Fibroblast of mammary gland (primary cell): ENCODE measurements at regions not wholly inside any gene's neighbourhood (a gene's known extent, or its start where the extent isn't known, plus 50 kb on each side); places are given as distances from the start of the nearest gene placed in this dataset.

ENCODE experiments used
- DNase-seq: peaks from one replicate; pipeline ENCODE4 v3.0.0-alpha.2; 2010; ENCODE audit warnings: low read depth
- H3K4me3 ChIP-seq: 2 replicates; pipeline ENCODE4 v1.5.1; 2011; ENCODE audit warnings: low read depth, mild to moderate bottlenecking, low read length, moderate library complexity; ENCODE audit not compliant: control insufficient read depth
- CTCF ChIP-seq: conservative IDR thresholded peaks from 2 replicates; pipeline ENCODE4 v1.5.1; 2011; ENCODE audit warnings: low read depth, low read length, inconsistent platforms; ENCODE audit not compliant: control insufficient read depth, insufficient read depth

GRCh38 chr10:6748981-6749635, 169.0 kb upstream of the PRKCQ start:
- H3K4me3 ChIP-seq: no peak overlapping the region
- TF ChIP-seq CTCF: no peak
- peak; percentile 86 for DNase-seq

- no peak for TF ChIP-seq CTCF
- no peak overlapping the region for H3K4me3 ChIP-seq
- DNase-seq: peak; percentile 18
Observed at GRCh38 chr10:6748029-6748428, 168.0 kb upstream of the PRKCQ start.

DNA sequence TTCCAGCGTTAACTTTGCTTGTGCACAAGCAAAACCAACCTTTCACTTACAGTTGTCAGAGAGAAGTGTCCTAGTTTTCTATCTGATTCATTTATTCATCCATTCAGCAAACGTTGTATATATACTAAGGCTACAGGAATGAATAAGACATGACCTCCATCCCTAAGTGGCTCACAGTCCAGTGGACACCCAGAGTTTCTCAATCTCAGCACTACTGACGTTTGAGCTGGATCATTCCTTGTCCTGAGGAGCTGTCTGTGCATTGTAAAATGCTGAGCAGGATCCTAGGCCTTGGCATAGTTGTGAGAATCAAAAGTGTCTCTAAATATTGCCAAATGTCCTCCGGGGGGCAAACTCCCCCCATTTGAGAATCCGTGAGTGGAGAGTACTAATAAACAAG, 166.7 kb upstream of the PRKCQ start:
- no peak for TF ChIP-seq CTCF
- DNase-seq: peak; percentile 89
- H3K4me3 ChIP-seq: no peak overlapping the region

GRCh38 chr10:6743291-6743849, 163.3 kb upstream of the PRKCQ start:
- H3K4me3 ChIP-seq: no peak overlapping the region
- no peak for DNase-seq

GRCh38 chr10:6741541-6741941, 161.5 kb upstream of the PRKCQ start:
- no peak for TF ChIP-seq CTCF
- H3K4me3 ChIP-seq: no peak overlapping the region
- DNase-seq: no peak

More at GRCh38 chr10:6743291-6743849, 163.3 kb upstream of the PRKCQ start:
- no peak for TF ChIP-seq CTCF

- DNase-seq: no peak
- no peak overlapping the region for H3K4me3 ChIP-seq
- TF ChIP-seq CTCF: no peak
Observed at GRCh38 chr10:6739530-6740174, 159.6 kb upstream of the PRKCQ start.
